ENCODE measurements at regions not wholly inside any gene's neighbourhood (a gene's known extent, or its start where the extent isn't known, plus 50 kb on each side); places are given as distances from the start of the nearest gene placed in this dataset.

DNA sequence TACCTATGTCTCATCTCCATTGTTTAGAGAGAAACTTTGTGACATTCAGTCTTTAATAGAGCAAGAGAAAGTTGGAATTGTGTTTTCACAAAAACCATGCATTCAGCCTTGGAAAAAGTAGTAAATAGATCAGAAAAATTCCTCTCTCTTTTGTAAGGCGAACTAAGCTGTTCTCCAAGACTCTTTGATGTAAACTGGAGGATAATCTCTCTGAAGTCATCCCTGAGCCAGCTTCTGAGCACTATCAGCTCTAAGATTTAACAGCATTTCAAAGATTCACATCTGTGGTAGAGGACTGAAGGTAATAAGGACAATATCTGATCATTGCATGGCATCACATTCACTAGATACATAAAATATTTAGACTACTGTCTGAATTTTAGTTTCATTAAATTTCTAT lies 904.6 kb upstream of the ATXN8OS start:
- dilution Hi-C loops (cut with MboI; ENCODE audit: extremely low pct_ligation_motif_present, low sequenced_read_pairs), result no loop called here
- H3K4me3 ChIP-seq (ENCODE audit: control insufficient read depth in 2 of 3, extremely low read depth in 1 of 3, insufficient read depth in 2 of 3, low read depth in 1 of 3, low read length in 3 of 3), result no peak overlapping the region
- TF ChIP-seq, protein P1, sequence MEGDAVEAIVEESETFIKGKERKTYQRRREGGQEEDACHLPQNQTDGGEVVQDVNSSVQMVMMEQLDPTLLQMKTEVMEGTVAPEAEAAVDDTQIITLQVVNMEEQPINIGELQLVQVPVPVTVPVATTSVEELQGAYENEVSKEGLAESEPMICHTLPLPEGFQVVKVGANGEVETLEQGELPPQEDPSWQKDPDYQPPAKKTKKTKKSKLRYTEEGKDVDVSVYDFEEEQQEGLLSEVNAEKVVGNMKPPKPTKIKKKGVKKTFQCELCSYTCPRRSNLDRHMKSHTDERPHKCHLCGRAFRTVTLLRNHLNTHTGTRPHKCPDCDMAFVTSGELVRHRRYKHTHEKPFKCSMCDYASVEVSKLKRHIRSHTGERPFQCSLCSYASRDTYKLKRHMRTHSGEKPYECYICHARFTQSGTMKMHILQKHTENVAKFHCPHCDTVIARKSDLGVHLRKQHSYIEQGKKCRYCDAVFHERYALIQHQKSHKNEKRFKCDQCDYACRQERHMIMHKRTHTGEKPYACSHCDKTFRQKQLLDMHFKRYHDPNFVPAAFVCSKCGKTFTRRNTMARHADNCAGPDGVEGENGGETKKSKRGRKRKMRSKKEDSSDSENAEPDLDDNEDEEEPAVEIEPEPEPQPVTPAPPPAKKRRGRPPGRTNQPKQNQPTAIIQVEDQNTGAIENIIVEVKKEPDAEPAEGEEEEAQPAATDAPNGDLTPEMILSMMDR (optimal IDR thresholded peaks at IDR 0.05 in 1 of 3, IDR thresholded peaks at IDR 0.05 in 1 of 3, conservative IDR thresholded peaks at IDR 0.05 in 1 of 3; ENCODE audit: extremely low read depth in 1 of 3, insufficient read depth in 2 of 3, low read length in 3 of 3), result no peak
- no peak for TF ChIP-seq EZH2 (IDR thresholded peaks at IDR 0.05; ENCODE audit: low read length)
- H2AFZ ChIP-seq (ENCODE audit: control insufficient read depth, low read length), result no peak overlapping the region
- H3K27ac ChIP-seq (ENCODE audit: control insufficient read depth, insufficient read depth, low read length), result no peak overlapping the region
- H3K36me3 ChIP-seq (ENCODE audit: control insufficient read depth in 2 of 2, extremely low read depth in 1 of 2, insufficient read depth in 2 of 2, low read length in 2 of 2), result no peaks in the 10 kb centered on the region
- H3K79me2 ChIP-seq (ENCODE audit: control insufficient read depth, insufficient read depth, low read length), result no peaks in the 10 kb centered on the region
- H3K27me3 ChIP-seq (ENCODE audit: control insufficient read depth, extremely low read depth, insufficient read depth, low read length), result no peaks in the 10 kb centered on the region
- H4K20me1 ChIP-seq (ENCODE audit: control insufficient read depth, extremely low read depth, insufficient read depth, low read length), result no peaks in the 10 kb centered on the region
- no peaks in the 10 kb centered on the region for H3K4me1 ChIP-seq (ENCODE audit: control insufficient read depth, extremely low read depth, insufficient read depth, low read length)
- FAIRE-seq (no peak), DNase-seq (ENCODE audit: low read depth, low spot score) (no peak)
- no peaks in the 10 kb centered on the region for H3K9me1 ChIP-seq (ENCODE audit: control insufficient read depth, extremely low read depth, insufficient read depth, low read length)
- no peak overlapping the region for H3K9ac ChIP-seq (ENCODE audit: control insufficient read depth, extremely low read depth, insufficient read depth, low read length)
- H3K9me3 ChIP-seq (ENCODE audit: control insufficient read depth, low read depth, low read length), result peaks cover 2% of the 10 kb centered on the region
- no peak overlapping the region for H3K4me2 ChIP-seq (ENCODE audit: control insufficient read depth, extremely low read depth, insufficient read depth, low read depth, low read length)

DNA sequence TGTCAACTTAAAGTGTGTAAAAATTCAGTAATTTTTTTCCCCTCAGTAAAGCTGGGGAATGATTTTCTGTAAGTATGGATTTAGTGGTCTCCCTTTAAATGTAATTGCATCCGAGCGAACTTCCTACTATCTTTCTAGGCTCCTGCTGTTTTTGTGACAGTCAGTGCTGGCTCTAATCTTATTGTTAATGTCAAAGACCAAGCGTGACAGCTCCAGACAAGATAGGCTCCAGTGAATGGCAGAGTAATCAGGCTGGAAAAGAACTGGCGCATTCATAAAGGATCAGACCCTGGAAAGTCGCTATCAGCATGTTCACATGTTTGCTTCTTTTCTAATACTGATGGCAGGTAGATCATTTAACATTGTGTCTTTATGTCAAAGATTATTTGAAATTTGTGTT lies 908.0 kb upstream of the ATXN8OS start:
- no peaks in the 10 kb centered on the region for H3K9me1 ChIP-seq (ENCODE audit: control insufficient read depth, extremely low read depth, insufficient read depth, low read length)
- no peak for FAIRE-seq
- dilution Hi-C loops (cut with MboI; ENCODE audit: extremely low pct_ligation_motif_present, low sequenced_read_pairs), result no loop called here
- no peaks in the 10 kb centered on the region for H3K79me2 ChIP-seq (ENCODE audit: control insufficient read depth, insufficient read depth, low read length)
- no peaks in the 10 kb centered on the region for H3K36me3 ChIP-seq (ENCODE audit: control insufficient read depth in 2 of 2, extremely low read depth in 1 of 2, insufficient read depth in 2 of 2, low read length in 2 of 2)
- no peaks in the 10 kb centered on the region for H3K9me3 ChIP-seq (ENCODE audit: control insufficient read depth, low read depth, low read length)
- TF ChIP-seq, protein P1 (optimal IDR thresholded peaks at IDR 0.05 in 1 of 3, IDR thresholded peaks at IDR 0.05 in 1 of 3, conservative IDR thresholded peaks at IDR 0.05 in 1 of 3; ENCODE audit: extremely low read depth in 1 of 3, insufficient read depth in 2 of 3, low read length in 3 of 3), result no peak
- TF ChIP-seq EZH2 (IDR thresholded peaks at IDR 0.05; ENCODE audit: low read length), result no peak
- DNase-seq (ENCODE audit: low read depth, low spot score), result no peak
- H3K4me3 ChIP-seq (ENCODE audit: control insufficient read depth in 2 of 3, extremely low read depth in 1 of 3, insufficient read depth in 2 of 3, low read depth in 1 of 3, low read length in 3 of 3), result no peak overlapping the region
- no peaks in the 10 kb centered on the region for H4K20me1 ChIP-seq (ENCODE audit: control insufficient read depth, extremely low read depth, insufficient read depth, low read length)
- no peak overlapping the region for H3K4me2 ChIP-seq (ENCODE audit: control insufficient read depth, extremely low read depth, insufficient read depth, low read depth, low read length)
- H3K27ac ChIP-seq (ENCODE audit: control insufficient read depth, insufficient read depth, low read length), result no peak overlapping the region
- H3K27me3 ChIP-seq (ENCODE audit: control insufficient read depth, extremely low read depth, insufficient read depth, low read length), result no peaks in the 10 kb centered on the region
- H3K9ac ChIP-seq (ENCODE audit: control insufficient read depth, extremely low read depth, insufficient read depth, low read length), result no peak overlapping the region
- no peaks in the 10 kb centered on the region for H3K4me1 ChIP-seq (ENCODE audit: control insufficient read depth, extremely low read depth, insufficient read depth, low read length)
- no peak overlapping the region for H2AFZ ChIP-seq (ENCODE audit: control insufficient read depth, low read length)

Measured in keratinocyte (primary cell).